K562 (cell line): ENCODE measurements at regions not wholly inside any gene's neighbourhood (a gene's known extent, or its start where the extent isn't known, plus 50 kb on each side); places are given as distances from the start of the nearest gene placed in this dataset.

ENCODE experiments used
- AFF4 ChIP-seq: sonication (generic); formaldehyde crosslinking; IDR thresholded peaks from 2 replicates; pipeline ENCODE4 v1.8.0; 2023; ENCODE audit warnings: mild to moderate bottlenecking, missing genetic modification reagents
- BCOR ChIP-seq: fragments of 450-650 bp; IDR thresholded peaks from 2 replicates; pipeline ENCODE4 v1.6.1; 2016
- BRD9 ChIP-seq: fragments of 450-650 bp; IDR thresholded peaks from 2 replicates; pipeline ENCODE4 v1.6.1; 2018; ENCODE audit warnings: low read depth; ENCODE audit not compliant: partially characterized antibody
- CBX8 ChIP-seq: fragments of 200-600 bp; sonication (generic); IDR thresholded peaks from 2 replicates; pipeline ENCODE4 v1.6.1; 2012; ENCODE audit warnings: borderline replicate concordance, mixed run types, low read depth, mild to moderate bottlenecking, moderate library complexity, mixed read lengths, low read length, control low read depth, inconsistent platforms; ENCODE audit not compliant: poor library complexity, severe bottlenecking; ENCODE audit errors: extremely low read depth
- DIDO1 ChIP-seq: fragments of 450-650 bp; IDR thresholded peaks from 2 replicates; pipeline ENCODE4 v1.6.1; 2016; ENCODE audit warnings: low read depth, missing biosample characterization, missing genetic modification characterization
- EHMT2 ChIP-seq: fragments of 450-650 bp; IDR thresholded peaks from 2 replicates; pipeline ENCODE4 v1.6.1; 2018; ENCODE audit warnings: antibody characterized with exemption
- MAFF ChIP-seq: IDR thresholded peaks from 2 replicates; pipeline ENCODE4 v1.6.1; 2012; ENCODE audit warnings: low read length, improper control_type of control experiment
- RFX1 ChIP-seq: fragments of 450-650 bp; IDR thresholded peaks from 2 replicates; pipeline ENCODE4 v1.6.1; 2016; ENCODE audit warnings: mild to moderate bottlenecking, moderate library complexity
- ZC3H11A ChIP-seq: IDR thresholded peaks from 2 replicates; pipeline ENCODE4 v1.6.1; 2012; ENCODE audit warnings: low read depth, low read length, improper control_type of control experiment
- ZNF165 ChIP-seq: fragments of 250-450 bp; sonication (Bioruptor Pico); IDR thresholded peaks from 2 replicates; pipeline ENCODE4 v1.4.0; 2020; ENCODE audit warnings: borderline replicate concordance
- TF ChIP-seq, protein P1 (sequence below), 2 experiments: IDR thresholded peaks; 2 replicates each; pipeline ENCODE4 v1.6.1; 2012; ENCODE audit warnings: improper control_type of control experiment in 2 of 2, low read depth in 2 of 2, low read length in 2 of 2, borderline replicate concordance in 1 of 2
- TF ChIP-seq, protein P2 (sequence below), 2 experiments: fragments of 450-650 bp; formaldehyde crosslinking in 1 of 2; IDR thresholded peaks; 2 replicates each; pipeline versions ENCODE4 v1.4.0 to v1.6.1; 2014 to 2020; ENCODE audit warnings: mild to moderate bottlenecking in 2 of 2, borderline replicate concordance in 1 of 2, low read depth in 1 of 2
- TF ChIP-seq, protein P3 (sequence below), 2 experiments: fragments of 250-450 bp in 1 of 2; fragments of 450-650 bp in 1 of 2; sonication (Bioruptor Pico) in 1 of 2; IDR thresholded peaks; 2 replicates each; pipeline versions ENCODE4 v1.6.1 to v1.8.0; 2016 to 2021; ENCODE audit warnings: mild to moderate bottlenecking in 2 of 2, moderate library complexity in 2 of 2, missing compliant biosample characterization in 1 of 2, missing genetic modification characterization in 1 of 2

- TF ChIP-seq AFF4 (no peak), RFX1 (peak; percentile 35; the same call in 1 of the 2 replicates), ZNF165 (no peak), BCOR (no peak), CBX8 (no peak), ZC3H11A (no peak), EHMT2 (peak; percentile 75; the same call in 1 of the 2 replicates), MAFF (peak; percentile 48; the same call in 1 of the 2 replicates), DIDO1 (tag) (no peak), BRD9 (peak; percentile 43)
- TF ChIP-seq, protein P1, sequence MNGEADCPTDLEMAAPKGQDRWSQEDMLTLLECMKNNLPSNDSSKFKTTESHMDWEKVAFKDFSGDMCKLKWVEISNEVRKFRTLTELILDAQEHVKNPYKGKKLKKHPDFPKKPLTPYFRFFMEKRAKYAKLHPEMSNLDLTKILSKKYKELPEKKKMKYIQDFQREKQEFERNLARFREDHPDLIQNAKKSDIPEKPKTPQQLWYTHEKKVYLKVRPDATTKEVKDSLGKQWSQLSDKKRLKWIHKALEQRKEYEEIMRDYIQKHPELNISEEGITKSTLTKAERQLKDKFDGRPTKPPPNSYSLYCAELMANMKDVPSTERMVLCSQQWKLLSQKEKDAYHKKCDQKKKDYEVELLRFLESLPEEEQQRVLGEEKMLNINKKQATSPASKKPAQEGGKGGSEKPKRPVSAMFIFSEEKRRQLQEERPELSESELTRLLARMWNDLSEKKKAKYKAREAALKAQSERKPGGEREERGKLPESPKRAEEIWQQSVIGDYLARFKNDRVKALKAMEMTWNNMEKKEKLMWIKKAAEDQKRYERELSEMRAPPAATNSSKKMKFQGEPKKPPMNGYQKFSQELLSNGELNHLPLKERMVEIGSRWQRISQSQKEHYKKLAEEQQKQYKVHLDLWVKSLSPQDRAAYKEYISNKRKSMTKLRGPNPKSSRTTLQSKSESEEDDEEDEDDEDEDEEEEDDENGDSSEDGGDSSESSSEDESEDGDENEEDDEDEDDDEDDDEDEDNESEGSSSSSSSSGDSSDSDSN (IDR thresholded peaks at IDR 0.05; ENCODE audit: borderline replicate concordance in 1 of 2, low read depth in 2 of 2, low read length in 2 of 2) = no peak
- TF ChIP-seq, protein P2, sequence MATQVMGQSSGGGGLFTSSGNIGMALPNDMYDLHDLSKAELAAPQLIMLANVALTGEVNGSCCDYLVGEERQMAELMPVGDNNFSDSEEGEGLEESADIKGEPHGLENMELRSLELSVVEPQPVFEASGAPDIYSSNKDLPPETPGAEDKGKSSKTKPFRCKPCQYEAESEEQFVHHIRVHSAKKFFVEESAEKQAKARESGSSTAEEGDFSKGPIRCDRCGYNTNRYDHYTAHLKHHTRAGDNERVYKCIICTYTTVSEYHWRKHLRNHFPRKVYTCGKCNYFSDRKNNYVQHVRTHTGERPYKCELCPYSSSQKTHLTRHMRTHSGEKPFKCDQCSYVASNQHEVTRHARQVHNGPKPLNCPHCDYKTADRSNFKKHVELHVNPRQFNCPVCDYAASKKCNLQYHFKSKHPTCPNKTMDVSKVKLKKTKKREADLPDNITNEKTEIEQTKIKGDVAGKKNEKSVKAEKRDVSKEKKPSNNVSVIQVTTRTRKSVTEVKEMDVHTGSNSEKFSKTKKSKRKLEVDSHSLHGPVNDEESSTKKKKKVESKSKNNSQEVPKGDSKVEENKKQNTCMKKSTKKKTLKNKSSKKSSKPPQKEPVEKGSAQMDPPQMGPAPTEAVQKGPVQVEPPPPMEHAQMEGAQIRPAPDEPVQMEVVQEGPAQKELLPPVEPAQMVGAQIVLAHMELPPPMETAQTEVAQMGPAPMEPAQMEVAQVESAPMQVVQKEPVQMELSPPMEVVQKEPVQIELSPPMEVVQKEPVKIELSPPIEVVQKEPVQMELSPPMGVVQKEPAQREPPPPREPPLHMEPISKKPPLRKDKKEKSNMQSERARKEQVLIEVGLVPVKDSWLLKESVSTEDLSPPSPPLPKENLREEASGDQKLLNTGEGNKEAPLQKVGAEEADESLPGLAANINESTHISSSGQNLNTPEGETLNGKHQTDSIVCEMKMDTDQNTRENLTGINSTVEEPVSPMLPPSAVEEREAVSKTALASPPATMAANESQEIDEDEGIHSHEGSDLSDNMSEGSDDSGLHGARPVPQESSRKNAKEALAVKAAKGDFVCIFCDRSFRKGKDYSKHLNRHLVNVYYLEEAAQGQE (IDR thresholded peaks at IDR 0.05; ENCODE audit: borderline replicate concordance) = no peak
- TF ChIP-seq, protein P2 (CRISPR knock-in tag; IDR thresholded peaks at IDR 0.05; ENCODE audit: low read depth) = no peak
- TF ChIP-seq, protein P3, sequence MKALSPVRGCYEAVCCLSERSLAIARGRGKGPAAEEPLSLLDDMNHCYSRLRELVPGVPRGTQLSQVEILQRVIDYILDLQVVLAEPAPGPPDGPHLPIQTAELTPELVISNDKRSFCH (CRISPR knock-in tag; IDR thresholded peaks at IDR 0.05) = no peak
- TF ChIP-seq, protein P3 (tag; IDR thresholded peaks at IDR 0.05) = peak; percentile 48; the same call in 1 of the 2 replicates
Measured at GRCh38 chr2:144682248-144682647, 162.3 kb upstream of the ZEB2 start (continued).
